ENCODE measurements at regions not wholly inside any gene's neighbourhood (a gene's known extent, or its start where the extent isn't known, plus 50 kb on each side); places are given as distances from the start of the nearest gene placed in this dataset.

GRCh38 chr1:24985737-24986136 lies 55.7 kb upstream of the RUNX3 start:
- no peak for DNase-seq (ENCODE audit: low read depth, low spot score)
- Histone ChIP-seq H3K27me3 (ENCODE audit: control insufficient read depth, insufficient read depth, low read length) (peaks cover 51% of the 10 kb centered on the region), H3K4me3 (ENCODE audit: low read depth, low read length) (no peak overlapping the region), H3K9me3 (ENCODE audit: control insufficient read depth, insufficient read depth, low read length) (no peaks in the 10 kb centered on the region), H3K27ac (ENCODE audit: low read depth, low read length) (no peak overlapping the region)
- CTCF ChIA-PET = no interaction called here
- POLR2A ChIA-PET = no interaction called here
- TF ChIP-seq CTCF (IDR thresholded peaks at IDR 0.05; ENCODE audit: low read depth, low read length) = no peak

GRCh38 chr1:24984800-24985522 lies 54.9 kb upstream of the RUNX3 start:
- DNase-seq (ENCODE audit: low read depth, low spot score) = no peak
- TF ChIP-seq CTCF (IDR thresholded peaks at IDR 0.05; ENCODE audit: low read depth, low read length) = no peak
- ChIA-PET POLR2A (no interaction called here), CTCF (no interaction called here)
- Histone ChIP-seq H3K27me3 (ENCODE audit: control insufficient read depth, insufficient read depth, low read length) (peaks cover 48% of the 10 kb centered on the region), H3K4me3 (ENCODE audit: low read depth, low read length) (no peak overlapping the region), H3K9me3 (ENCODE audit: control insufficient read depth, insufficient read depth, low read length) (no peaks in the 10 kb centered on the region), H3K27ac (ENCODE audit: low read depth, low read length) (no peak overlapping the region)

GRCh38 chr1:24984300-24984699 lies 54.2 kb upstream of the RUNX3 start:
- Histone ChIP-seq H3K27me3 (ENCODE audit: control insufficient read depth, insufficient read depth, low read length) (peaks cover 47% of the 10 kb centered on the region), H3K9me3 (ENCODE audit: control insufficient read depth, insufficient read depth, low read length) (no peaks in the 10 kb centered on the region), H3K27ac (ENCODE audit: low read depth, low read length) (no peak overlapping the region), H3K4me3 (ENCODE audit: low read depth, low read length) (no peak overlapping the region)
- CTCF ChIA-PET = no interaction called here
- DNase-seq (ENCODE audit: low read depth, low spot score) = no peak
- TF ChIP-seq CTCF (IDR thresholded peaks at IDR 0.05; ENCODE audit: low read depth, low read length) = no peak
- POLR2A ChIA-PET = no interaction called here

GRCh38 chr1:24983006-24983680 lies 53.1 kb upstream of the RUNX3 start:
- Histone ChIP-seq H3K27ac (ENCODE audit: low read depth, low read length) (no peak overlapping the region), H3K9me3 (ENCODE audit: control insufficient read depth, insufficient read depth, low read length) (no peaks in the 10 kb centered on the region), H3K27me3 (ENCODE audit: control insufficient read depth, insufficient read depth, low read length) (peaks cover 46% of the 10 kb centered on the region), H3K4me3 (ENCODE audit: low read depth, low read length) (no peak overlapping the region)
- POLR2A ChIA-PET = interaction anchor here (0.6 to 1.0 kb wide), 2 partner anchors 93 to 150 kb away, joined by 3 to 4 read pairs; no protein-coding TSS in a partner anchor
- CTCF ChIA-PET = no interaction called here
- TF ChIP-seq CTCF (IDR thresholded peaks at IDR 0.05; ENCODE audit: low read depth, low read length) = no peak
- no peak for DNase-seq (ENCODE audit: low read depth, low spot score)

GRCh38 chr1:24981631-24982005 lies 51.5 kb upstream of the RUNX3 start:
- POLR2A ChIA-PET = interaction anchor here (0.7 kb wide), 1 partner anchor 589 kb away, joined by 5 read pairs; no protein-coding TSS in a partner anchor
- CTCF ChIA-PET = interaction anchor here (1.1 kb wide), 1 partner anchor 36 kb away, joined by 3 read pairs; no protein-coding TSS in a partner anchor

More at GRCh38 chr1:24981631-24982005, 51.5 kb upstream of the RUNX3 start:
- no peak overlapping the region for H3K4me3 ChIP-seq (ENCODE audit: low read depth, low read length)
- peaks cover 40% of the 10 kb centered on the region for H3K27me3 ChIP-seq (ENCODE audit: control insufficient read depth, insufficient read depth, low read length)
- H3K9me3 ChIP-seq (ENCODE audit: control insufficient read depth, insufficient read depth, low read length) = peaks cover 1% of the 10 kb centered on the region; the same call in 1 of the 2 replicates
- no peak for TF ChIP-seq CTCF (IDR thresholded peaks at IDR 0.05; ENCODE audit: low read depth, low read length)
- DNase-seq (ENCODE audit: low read depth, low spot score) = no peak
- H3K27ac ChIP-seq (ENCODE audit: low read depth, low read length) = no peak overlapping the region
